H1 (cell line): ENCODE measurements at regions not wholly inside any gene's neighbourhood (a gene's known extent, or its start where the extent isn't known, plus 50 kb on each side); places are given as distances from the start of the nearest gene placed in this dataset.

Source experiments
- BCL11A ChIP-seq, 2 experiments: IDR thresholded peaks; one replicate each; pipeline ENCODE4 v1.6.1; 2011; ENCODE audit warnings: low read depth in 2 of 2, low read length in 2 of 2, mild to moderate bottlenecking in 2 of 2
- YY1 ChIP-seq: IDR thresholded peaks from 2 replicates; pipeline ENCODE4 v1.6.1; 2011; ENCODE audit warnings: low read depth, mild to moderate bottlenecking, low read length

GRCh38 chr10:130664526-130664925 lies 528.3 kb downstream of the GLRX3 start (continued):
- no peak for TF ChIP-seq BCL11A (IDR thresholded peaks at IDR 0.05; ENCODE audit: low read depth in 2 of 2, low read length in 2 of 2)
- no peak for TF ChIP-seq YY1
